ENCODE measurements at regions not wholly inside any gene's neighbourhood (a gene's known extent, or its start where the extent isn't known, plus 50 kb on each side); places are given as distances from the start of the nearest gene placed in this dataset.

GRCh38 chr9:1960342-1961042, 54.7 kb upstream of the SMARCA2 start:
- TF ChIP-seq POLR2A (IDR thresholded peaks at IDR 0.05; ENCODE audit: low read depth, low read length) (no peak), TAF1 (IDR thresholded peaks at IDR 0.05; ENCODE audit: borderline replicate concordance, low read depth, low read length) (no peak), POLR2AphosphoS5 (IDR thresholded peaks at IDR 0.05; ENCODE audit: low read depth, low read length) (no peak)
